ENCODE measurements at regions not wholly inside any gene's neighbourhood (a gene's known extent, or its start where the extent isn't known, plus 50 kb on each side); places are given as distances from the start of the nearest gene placed in this dataset.

DNA sequence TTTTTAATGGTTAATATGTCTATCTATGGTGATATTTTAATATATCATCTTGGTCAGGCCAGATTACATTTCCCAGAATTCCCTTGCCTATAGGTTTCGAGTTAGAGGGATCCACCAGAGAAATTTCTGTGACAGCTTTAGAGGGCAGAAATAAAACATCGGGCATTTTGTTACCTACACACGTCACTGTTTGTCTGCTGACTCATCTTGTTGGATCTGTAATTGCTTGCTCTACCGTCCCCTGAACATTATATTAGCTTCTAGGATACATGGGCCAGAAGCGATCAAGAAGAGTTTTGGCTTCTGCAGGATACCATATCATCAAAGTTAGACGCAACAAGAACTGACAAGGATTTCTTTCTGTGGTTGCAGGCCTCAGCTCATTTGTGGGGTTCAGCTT lies 795.8 kb upstream of the GCFC2 start:
- TF ChIP-seq, protein P1, sequence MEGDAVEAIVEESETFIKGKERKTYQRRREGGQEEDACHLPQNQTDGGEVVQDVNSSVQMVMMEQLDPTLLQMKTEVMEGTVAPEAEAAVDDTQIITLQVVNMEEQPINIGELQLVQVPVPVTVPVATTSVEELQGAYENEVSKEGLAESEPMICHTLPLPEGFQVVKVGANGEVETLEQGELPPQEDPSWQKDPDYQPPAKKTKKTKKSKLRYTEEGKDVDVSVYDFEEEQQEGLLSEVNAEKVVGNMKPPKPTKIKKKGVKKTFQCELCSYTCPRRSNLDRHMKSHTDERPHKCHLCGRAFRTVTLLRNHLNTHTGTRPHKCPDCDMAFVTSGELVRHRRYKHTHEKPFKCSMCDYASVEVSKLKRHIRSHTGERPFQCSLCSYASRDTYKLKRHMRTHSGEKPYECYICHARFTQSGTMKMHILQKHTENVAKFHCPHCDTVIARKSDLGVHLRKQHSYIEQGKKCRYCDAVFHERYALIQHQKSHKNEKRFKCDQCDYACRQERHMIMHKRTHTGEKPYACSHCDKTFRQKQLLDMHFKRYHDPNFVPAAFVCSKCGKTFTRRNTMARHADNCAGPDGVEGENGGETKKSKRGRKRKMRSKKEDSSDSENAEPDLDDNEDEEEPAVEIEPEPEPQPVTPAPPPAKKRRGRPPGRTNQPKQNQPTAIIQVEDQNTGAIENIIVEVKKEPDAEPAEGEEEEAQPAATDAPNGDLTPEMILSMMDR (IDR thresholded peaks at IDR 0.05) = no peak
- no peak for TF ChIP-seq POLR2A (IDR thresholded peaks at IDR 0.05)

All from right lobe of liver (tissue), 4 donors.